ENCODE measurements at regions not wholly inside any gene's neighbourhood (a gene's known extent, or its start where the extent isn't known, plus 50 kb on each side); places are given as distances from the start of the nearest gene placed in this dataset.

DNA sequence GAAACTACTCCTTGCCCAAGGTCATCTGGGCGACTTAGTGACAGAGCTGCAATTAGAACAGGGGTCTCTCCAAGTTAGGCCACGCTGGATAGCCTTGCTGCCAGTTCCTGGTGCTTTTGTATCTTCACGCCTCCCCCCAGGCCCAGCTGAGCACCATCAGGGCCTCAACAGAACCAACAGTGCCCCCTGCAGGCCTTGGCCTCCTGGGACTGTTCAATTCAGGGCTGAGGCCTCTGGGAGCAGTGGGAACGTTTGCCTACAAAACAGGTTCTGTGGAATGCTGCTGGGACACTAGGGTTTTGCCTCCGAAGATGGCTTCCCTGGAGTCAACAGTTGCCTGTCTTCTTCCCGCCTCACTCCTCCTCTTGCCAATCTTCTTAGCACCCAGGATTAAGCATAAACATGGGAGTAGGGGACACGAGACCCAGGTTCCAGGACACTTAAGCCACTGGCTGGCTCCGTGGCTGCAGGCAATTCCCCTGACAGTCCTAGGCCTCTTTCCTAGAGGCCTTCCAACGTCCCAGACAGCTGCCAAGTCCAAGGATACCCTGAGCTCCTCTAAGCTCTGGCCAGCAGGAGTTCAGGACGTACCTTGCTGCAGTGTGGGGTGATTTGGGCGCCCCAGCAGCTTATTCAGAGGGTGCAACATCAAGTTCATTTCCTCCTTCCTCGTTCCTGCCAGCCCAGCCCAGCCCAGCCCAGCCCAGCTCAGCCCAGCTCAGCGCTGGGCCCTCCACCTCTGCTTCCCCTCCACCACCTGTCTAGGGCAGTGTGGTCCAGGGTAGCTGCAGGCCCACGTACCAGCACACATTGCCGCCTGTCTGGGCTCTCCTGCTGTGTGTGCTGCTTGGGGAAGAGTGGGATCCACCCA lies 246.6 kb upstream of the RPL38 start:
- H3K27ac Mint-ChIP-seq (ENCODE audit: low read depth, unreplicated experiment) = no peak overlapping the region
- H3K4me3 Mint-ChIP-seq (ENCODE audit: unreplicated experiment) = no peak overlapping the region
- peak; percentile 62 for DNase-seq (ENCODE audit: unreplicated experiment)
- ChIA-PET CTCF (interaction anchor here (0.6 to 1.0 kb wide), 3 partner anchors 43 to 356 kb away, joined by 3 read pairs; no protein-coding TSS in a partner anchor), POLR2A (no interaction called here)
- H3K4me1 Mint-ChIP-seq (ENCODE audit: insufficient read depth, unreplicated experiment) = no peaks in the 10 kb centered on the region
- BruUV-seq (replicated peaks) = no TSS peak
- peaks cover 10% of the 10 kb centered on the region for H3K9me3 Mint-ChIP-seq (ENCODE audit: unreplicated experiment)
- H3K36me3 Mint-ChIP-seq (ENCODE audit: insufficient read depth, unreplicated experiment) = no peaks in the 10 kb centered on the region
- intact Hi-C loops (cut with micrococcal nuclease) = loop anchor here (1.0 to 2.0 kb wide), 2 partner anchors 300 to 528 kb away; no protein-coding TSS in a partner anchor
- TF ChIP-seq, protein P1, sequence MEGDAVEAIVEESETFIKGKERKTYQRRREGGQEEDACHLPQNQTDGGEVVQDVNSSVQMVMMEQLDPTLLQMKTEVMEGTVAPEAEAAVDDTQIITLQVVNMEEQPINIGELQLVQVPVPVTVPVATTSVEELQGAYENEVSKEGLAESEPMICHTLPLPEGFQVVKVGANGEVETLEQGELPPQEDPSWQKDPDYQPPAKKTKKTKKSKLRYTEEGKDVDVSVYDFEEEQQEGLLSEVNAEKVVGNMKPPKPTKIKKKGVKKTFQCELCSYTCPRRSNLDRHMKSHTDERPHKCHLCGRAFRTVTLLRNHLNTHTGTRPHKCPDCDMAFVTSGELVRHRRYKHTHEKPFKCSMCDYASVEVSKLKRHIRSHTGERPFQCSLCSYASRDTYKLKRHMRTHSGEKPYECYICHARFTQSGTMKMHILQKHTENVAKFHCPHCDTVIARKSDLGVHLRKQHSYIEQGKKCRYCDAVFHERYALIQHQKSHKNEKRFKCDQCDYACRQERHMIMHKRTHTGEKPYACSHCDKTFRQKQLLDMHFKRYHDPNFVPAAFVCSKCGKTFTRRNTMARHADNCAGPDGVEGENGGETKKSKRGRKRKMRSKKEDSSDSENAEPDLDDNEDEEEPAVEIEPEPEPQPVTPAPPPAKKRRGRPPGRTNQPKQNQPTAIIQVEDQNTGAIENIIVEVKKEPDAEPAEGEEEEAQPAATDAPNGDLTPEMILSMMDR (IDR thresholded peaks at IDR 0.05; ENCODE audit: unreplicated experiment) = peak; percentile 48
- peaks cover 25% of the 10 kb centered on the region for H3K27me3 Mint-ChIP-seq (ENCODE audit: insufficient read depth, unreplicated experiment)

DNA sequence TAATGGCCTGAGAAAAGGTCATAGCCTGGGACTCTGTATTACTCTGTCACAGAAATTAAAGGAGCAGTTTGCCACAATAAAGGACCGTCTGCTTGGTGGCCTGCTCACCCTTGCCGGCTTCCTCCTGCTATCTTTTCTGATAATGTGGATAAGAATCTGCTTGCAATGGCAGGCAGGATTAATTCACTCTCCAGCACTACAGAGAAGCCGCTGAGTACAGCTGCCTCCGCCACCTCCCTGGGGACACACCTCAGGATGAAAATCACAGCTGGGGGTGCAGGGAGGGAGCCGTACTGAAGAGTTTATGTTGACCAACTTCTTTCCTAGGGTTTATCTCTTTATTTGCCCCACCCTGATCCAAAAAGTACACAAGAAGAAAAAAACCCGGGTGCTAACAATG lies 245.9 kb upstream of the RPL38 start:
- H3K4me3 Mint-ChIP-seq (ENCODE audit: unreplicated experiment) = no peak overlapping the region
- POLR2A ChIA-PET = no interaction called here
- peaks cover 29% of the 10 kb centered on the region for H3K27me3 Mint-ChIP-seq (ENCODE audit: insufficient read depth, unreplicated experiment)
- CTCF ChIA-PET = interaction anchor here (0.7 kb wide), 1 partner anchor 116 kb away, joined by 3 read pairs; no protein-coding TSS in a partner anchor
- peaks cover 10% of the 10 kb centered on the region for H3K9me3 Mint-ChIP-seq (ENCODE audit: unreplicated experiment)
- no peak for DNase-seq (ENCODE audit: unreplicated experiment)
- intact Hi-C loops (cut with micrococcal nuclease) = loop anchor here (2.0 kb wide), 1 partner anchor 301 kb away; no protein-coding TSS in a partner anchor
- no TSS peak for BruUV-seq (replicated peaks)
- TF ChIP-seq, protein P1 (IDR thresholded peaks at IDR 0.05; ENCODE audit: unreplicated experiment) = no peak
- no peaks in the 10 kb centered on the region for H3K36me3 Mint-ChIP-seq (ENCODE audit: insufficient read depth, unreplicated experiment)
- no peak overlapping the region for H3K27ac Mint-ChIP-seq (ENCODE audit: low read depth, unreplicated experiment)
- H3K4me1 Mint-ChIP-seq (ENCODE audit: insufficient read depth, unreplicated experiment) = no peaks in the 10 kb centered on the region

DNA sequence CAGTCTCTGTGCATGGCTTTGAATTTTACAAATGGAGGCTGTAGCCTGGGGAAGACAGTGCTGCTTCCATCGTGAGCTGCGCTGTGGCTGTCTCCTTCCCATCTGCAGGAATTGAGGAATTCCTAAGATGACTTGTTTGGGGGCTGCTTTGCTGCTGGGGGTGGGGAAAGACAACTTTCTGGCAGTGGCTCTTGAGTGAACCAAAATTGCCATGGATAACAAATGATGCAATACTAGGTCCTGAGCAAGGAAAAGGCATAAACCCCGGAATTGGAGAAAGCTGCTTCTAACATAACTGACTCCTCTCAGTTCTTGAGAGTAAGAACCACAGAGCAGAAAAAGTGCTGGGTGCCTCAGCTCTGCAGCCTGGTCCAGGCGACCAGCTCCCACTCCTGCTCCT lies 245.0 kb upstream of the RPL38 start:
- H3K4me3 Mint-ChIP-seq (ENCODE audit: unreplicated experiment) = no peak overlapping the region
- DNase-seq (ENCODE audit: unreplicated experiment) = no peak
- no peaks in the 10 kb centered on the region for H3K4me1 Mint-ChIP-seq (ENCODE audit: insufficient read depth, unreplicated experiment)
- H3K36me3 Mint-ChIP-seq (ENCODE audit: insufficient read depth, unreplicated experiment) = no peaks in the 10 kb centered on the region
- H3K27ac Mint-ChIP-seq (ENCODE audit: low read depth, unreplicated experiment) = no peak overlapping the region
- intact Hi-C loops (cut with micrococcal nuclease) = no loop called here
- peaks cover 10% of the 10 kb centered on the region for H3K9me3 Mint-ChIP-seq (ENCODE audit: unreplicated experiment)
- TF ChIP-seq, protein P1 (IDR thresholded peaks at IDR 0.05; ENCODE audit: unreplicated experiment) = no peak
- POLR2A ChIA-PET = no interaction called here
- CTCF ChIA-PET = interaction anchor here (1.3 kb wide), 1 partner anchor 531 kb away, joined by 3 read pairs; no protein-coding TSS in a partner anchor
- BruUV-seq (replicated peaks) = no TSS peak
- H3K27me3 Mint-ChIP-seq (ENCODE audit: insufficient read depth, unreplicated experiment) = peaks cover 29% of the 10 kb centered on the region

DNA sequence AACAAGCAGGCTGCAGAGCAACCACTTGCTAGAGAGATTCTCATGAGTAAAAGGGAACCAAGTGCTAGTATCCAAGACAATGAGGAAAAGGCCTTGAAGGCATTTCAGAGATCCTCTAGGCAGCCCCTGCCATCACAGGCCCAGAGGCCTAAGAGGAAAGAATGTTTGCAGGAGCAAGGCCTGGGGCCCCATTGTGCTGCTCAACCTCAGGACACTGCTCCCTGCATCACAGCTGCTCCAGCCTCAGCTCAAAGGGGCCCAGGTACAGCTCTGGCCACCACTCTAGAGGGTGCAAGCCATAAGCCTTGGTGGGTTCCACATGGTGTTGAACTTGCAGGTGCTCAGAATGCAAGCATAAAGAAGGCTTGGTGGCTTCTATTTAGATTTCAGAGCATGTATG lies 243.0 kb upstream of the RPL38 start:
- no peaks in the 10 kb centered on the region for H3K36me3 Mint-ChIP-seq (ENCODE audit: insufficient read depth, unreplicated experiment)
- H3K27ac Mint-ChIP-seq (ENCODE audit: low read depth, unreplicated experiment) = no peak overlapping the region
- TF ChIP-seq, protein P1 (IDR thresholded peaks at IDR 0.05; ENCODE audit: unreplicated experiment) = no peak
- no peaks in the 10 kb centered on the region for H3K4me1 Mint-ChIP-seq (ENCODE audit: insufficient read depth, unreplicated experiment)
- POLR2A ChIA-PET = no interaction called here
- CTCF ChIA-PET = interaction anchor here (0.7 kb wide), 1 partner anchor 841 kb away, joined by 3 read pairs; no protein-coding TSS in a partner anchor
- peaks cover 46% of the 10 kb centered on the region for H3K27me3 Mint-ChIP-seq (ENCODE audit: insufficient read depth, unreplicated experiment)
- peaks cover 10% of the 10 kb centered on the region for H3K9me3 Mint-ChIP-seq (ENCODE audit: unreplicated experiment)
- H3K4me3 Mint-ChIP-seq (ENCODE audit: unreplicated experiment) = no peak overlapping the region
- no TSS peak for BruUV-seq (replicated peaks)
- no peak for DNase-seq (ENCODE audit: unreplicated experiment)
- intact Hi-C loops (cut with micrococcal nuclease) = no loop called here
